ENCODE measurements at regions not wholly inside any gene's neighbourhood (a gene's known extent, or its start where the extent isn't known, plus 50 kb on each side); places are given as distances from the start of the nearest gene placed in this dataset.

GRCh38 chr5:143739746-143740145 is 72.2 kb upstream of the HMHB1 start:
- Histone ChIP-seq H3K36me3 (no peaks in the 10 kb centered on the region), H3K4me3 (no peak overlapping the region), H3K4me1 (no peaks in the 10 kb centered on the region), H3K27ac (no peak overlapping the region), H3K9me3 (no peaks in the 10 kb centered on the region), H3K27me3 (no peaks in the 10 kb centered on the region), H3K9ac (ENCODE audit: low read depth in 2 of 2, low read length in 2 of 2) (no peak overlapping the region)
- DNase-seq = no peak
- intact Hi-C loops (cut with DNase I) = no loop called here
- TF ChIP-seq CTCF (IDR thresholded peaks at IDR 0.05) = no peak

DNA sequence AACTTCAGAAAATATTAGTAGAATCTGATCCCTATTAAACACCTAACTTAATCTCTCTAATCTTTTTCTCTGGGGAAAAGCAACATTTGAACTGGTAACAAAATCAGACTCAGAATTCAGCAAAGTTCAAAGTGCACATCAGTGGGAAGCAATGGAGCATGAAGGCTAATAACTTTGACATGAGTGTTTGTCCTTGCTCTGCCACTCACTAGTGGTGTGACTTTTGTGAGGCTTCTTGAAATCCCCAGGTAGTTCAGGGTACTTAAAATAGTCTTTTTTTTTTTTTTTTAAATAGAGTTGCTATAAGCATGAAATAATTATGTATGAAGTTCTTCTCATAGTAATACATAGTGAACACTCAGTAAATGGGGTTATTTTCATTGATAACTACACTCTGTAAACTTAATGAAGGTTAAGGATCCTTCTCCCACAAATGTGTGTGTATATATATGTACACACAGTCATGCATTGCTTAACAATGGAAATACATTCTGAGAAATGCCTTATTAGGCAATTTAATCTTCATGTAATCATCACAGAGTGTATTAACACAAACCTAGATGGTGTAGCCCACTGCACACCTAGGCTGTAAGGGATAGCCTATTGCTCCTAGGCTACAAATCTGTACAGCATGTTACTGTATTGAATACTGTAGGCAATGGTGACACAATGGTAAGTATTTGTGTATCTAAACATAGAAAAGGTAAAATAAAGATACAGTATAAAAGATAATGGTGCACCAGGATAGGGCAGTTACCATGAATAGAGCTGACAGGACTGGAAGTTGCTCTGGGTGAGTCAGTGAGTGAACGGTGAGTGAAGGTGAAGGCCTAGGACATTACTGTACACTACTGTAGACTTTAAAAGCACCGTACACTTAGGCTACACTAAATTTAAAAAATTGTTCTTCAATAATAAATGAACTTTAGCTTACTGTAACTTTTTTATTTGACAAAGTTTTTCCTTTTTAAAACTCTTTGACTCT is 73.3 kb upstream of the HMHB1 start:
- intact Hi-C loops (cut with DNase I) = no loop called here

GRCh38 chr5:143737062-143737461 is 74.9 kb upstream of the HMHB1 start:
- no peak overlapping the region for H3K4me3 ChIP-seq
- H3K36me3 ChIP-seq = no peaks in the 10 kb centered on the region
- no peaks in the 10 kb centered on the region for H3K9me3 ChIP-seq
- intact Hi-C loops (cut with DNase I) = no loop called here
- H3K4me1 ChIP-seq = no peaks in the 10 kb centered on the region
- DNase-seq = no peak
- H3K9ac ChIP-seq (ENCODE audit: low read depth in 2 of 2, low read length in 2 of 2) = no peak overlapping the region
- no peak for TF ChIP-seq CTCF (IDR thresholded peaks at IDR 0.05)
- H3K27me3 ChIP-seq = no peaks in the 10 kb centered on the region
- no peak overlapping the region for H3K27ac ChIP-seq

More for the DNA sequence above, 73.3 kb upstream of the HMHB1 start:
- no peak overlapping the region for H3K27ac ChIP-seq
- H3K36me3 ChIP-seq = no peaks in the 10 kb centered on the region
- H3K9me3 ChIP-seq = no peaks in the 10 kb centered on the region
- DNase-seq = no peak
- H3K27me3 ChIP-seq = no peaks in the 10 kb centered on the region
- no peaks in the 10 kb centered on the region for H3K4me1 ChIP-seq
- H3K4me3 ChIP-seq = no peak overlapping the region
- H3K9ac ChIP-seq (ENCODE audit: low read depth in 2 of 2, low read length in 2 of 2) = no peak overlapping the region
- TF ChIP-seq CTCF (IDR thresholded peaks at IDR 0.05) = no peak

DNA sequence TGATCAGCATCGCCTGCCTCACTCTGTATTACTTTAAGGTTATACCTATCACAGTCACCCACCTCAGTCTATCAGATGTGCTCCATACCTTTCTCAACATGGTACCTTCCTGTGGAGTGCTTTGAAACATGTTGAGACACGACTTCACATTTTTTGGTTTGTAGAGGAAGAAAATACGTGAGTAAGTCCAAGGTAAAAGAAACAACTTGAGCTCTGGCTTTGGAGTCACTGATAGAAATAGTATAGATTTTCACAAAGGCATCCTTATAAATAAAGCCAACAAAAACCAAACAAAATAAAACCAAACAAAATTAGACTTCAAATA is 77.5 kb upstream of the HMHB1 start:
- Histone ChIP-seq H3K9ac (ENCODE audit: low read depth in 2 of 2, low read length in 2 of 2) (no peak overlapping the region), H3K4me3 (no peak overlapping the region), H3K27me3 (no peaks in the 10 kb centered on the region), H3K4me1 (no peaks in the 10 kb centered on the region), H3K36me3 (no peaks in the 10 kb centered on the region), H3K27ac (no peak overlapping the region), H3K9me3 (no peaks in the 10 kb centered on the region)
- no peak for DNase-seq
- TF ChIP-seq CTCF (IDR thresholded peaks at IDR 0.05) = no peak
- intact Hi-C loops (cut with DNase I) = no loop called here

- TF ChIP-seq CTCF (IDR thresholded peaks at IDR 0.05) = no peak
- Histone ChIP-seq H3K36me3 (no peaks in the 10 kb centered on the region), H3K4me3 (no peak overlapping the region), H3K9ac (ENCODE audit: low read depth in 2 of 2, low read length in 2 of 2) (no peak overlapping the region), H3K27ac (no peak overlapping the region), H3K27me3 (no peaks in the 10 kb centered on the region), H3K4me1 (no peaks in the 10 kb centered on the region), H3K9me3 (no peaks in the 10 kb centered on the region)
- intact Hi-C loops (cut with DNase I) = no loop called here
- no peak for DNase-seq
Observed at GRCh38 chr5:143733665-143734455, 78.1 kb upstream of the HMHB1 start.

All from colonic mucosa (tissue), 4 donors.